Common myeloid progenitor, CD34-positive (primary cell): ENCODE measurements at regions not wholly inside any gene's neighbourhood (a gene's known extent, or its start where the extent isn't known, plus 50 kb on each side); places are given as distances from the start of the nearest gene placed in this dataset.

Experiments used
- CTCF ChIA-PET: fragments of 350-600 bp; sonication (Branson Sonifier 250); formaldehyde crosslinking; loops from one replicate; lab custom pipeline; 2021; ENCODE audit warnings: antibody characterized with exemption; lab: Charles Lee
- POLR2A ChIA-PET: fragments of 350-600 bp; sonication (Branson Sonifier 250); formaldehyde crosslinking; loops from one replicate; lab custom pipeline; 2021; ENCODE audit warnings: antibody characterized with exemption; lab: Charles Lee
- DNase-seq, 3 donors: peaks; one replicate each; pipeline versions ENCODE4 v3.0.0 to v3.0.0-alpha.2; 2013
- H3K27ac ChIP-seq, 2 experiments: 1 replicate in 1 of 2; 2 replicates in 1 of 2; pipeline ENCODE4 v1.7.0; 2013; ENCODE audit warnings: inconsistent platforms in 2 of 2, low read length in 2 of 2, mild to moderate bottlenecking in 2 of 2, low read depth in 1 of 2, moderate library complexity in 1 of 2; ENCODE audit not compliant: severe bottlenecking in 2 of 2, insufficient read depth in 1 of 2, poor library complexity in 1 of 2
- H3K27me3 ChIP-seq, 5 experiments: replicated peaks in 2 of 5; 1 replicate in 3 of 5; 2 replicates in 2 of 5; pipeline versions ENCODE4 v1.6.1 to v1.7.0; 2013; ENCODE audit warnings: low read length in 4 of 5, mild to moderate bottlenecking in 2 of 5, moderate library complexity in 2 of 5, inconsistent platforms in 1 of 5; ENCODE audit not compliant: insufficient read depth in 5 of 5, control insufficient read depth in 4 of 5
- H3K36me3 ChIP-seq, 4 experiments: 1 replicate in 2 of 4; 2 replicates in 2 of 4; pipeline versions ENCODE4 v1.6.1 to v1.7.0; 2013; ENCODE audit warnings: low read length in 3 of 4, control low read depth in 1 of 4, mild to moderate bottlenecking in 1 of 4; ENCODE audit not compliant: control insufficient read depth in 4 of 4, insufficient read depth in 4 of 4
- H3K4me1 ChIP-seq, 4 experiments: 1 replicate in 3 of 4; 2 replicates in 1 of 4; pipeline versions ENCODE4 v1.6.1 to v1.7.1; 2013; ENCODE audit warnings: low read length in 3 of 4, mild to moderate bottlenecking in 3 of 4, control low read depth in 1 of 4, inconsistent platforms in 1 of 4, moderate library complexity in 1 of 4; ENCODE audit not compliant: control insufficient read depth in 4 of 4, insufficient read depth in 4 of 4; ENCODE audit errors: control extremely low read depth in 1 of 4
- H3K4me3 ChIP-seq, 7 experiments: 1 replicate in 4 of 7; 2 replicates in 3 of 7; pipeline versions ENCODE4 v1.5.1 to v1.7.0; 2013; ENCODE audit warnings: mild to moderate bottlenecking in 7 of 7, low read length in 6 of 7, moderate library complexity in 6 of 7, inconsistent platforms in 2 of 7, low read depth in 2 of 7, control low read depth in 1 of 7; ENCODE audit not compliant: insufficient read depth in 4 of 7, control insufficient read depth in 1 of 7; ENCODE audit errors: extremely low read depth in 1 of 7
- H3K9me3 ChIP-seq, 5 experiments: 1 replicate in 4 of 5; 2 replicates in 1 of 5; pipeline versions ENCODE4 v1.6.1 to v1.7.1; 2013; ENCODE audit warnings: low read length in 4 of 5, mild to moderate bottlenecking in 2 of 5, inconsistent platforms in 1 of 5, low read depth in 1 of 5, moderate library complexity in 1 of 5; ENCODE audit not compliant: control insufficient read depth in 4 of 5, insufficient read depth in 2 of 5; ENCODE audit errors: control extremely low read depth in 1 of 5
- WGBS: methylation state at CpG from one replicate; pipeline ENCODE4 v1.1.5; 2013; ENCODE audit not compliant: insufficient coverage; 5-methylcytosine and 5-hydroxymethylcytosine counted together

GRCh38 chr22:49096476-49096875 lies 731.2 kb downstream of the BRD1 start:
- Histone ChIP-seq H3K36me3 (no peaks in the 10 kb centered on the region), H3K9me3 (no peaks in the 10 kb centered on the region), H3K27me3 (peaks cover 0 to 19% (median 9%) of the 10 kb centered on the region in 5 experiments), H3K4me1 (no peaks in the 10 kb centered on the region), H3K27ac (no peak overlapping the region), H3K4me3 (no peak overlapping the region)
- DNase-seq, result no peak
- ChIA-PET CTCF (no interaction called here), POLR2A (no interaction called here)
- WGBS, result 96% methylated on average over 9 of the region's 9 CpGs

- Histone ChIP-seq H3K4me3 (no peak overlapping the region), H3K27ac (no peak overlapping the region), H3K36me3 (no peaks in the 10 kb centered on the region), H3K27me3 (peaks cover 0 to 10% (median 5%) of the 10 kb centered on the region in 5 experiments), H3K4me1 (no peaks in the 10 kb centered on the region), H3K9me3 (no peaks in the 10 kb centered on the region)
- DNase-seq, result no peak
- ChIA-PET CTCF (no interaction called here), POLR2A (no interaction called here)
- WGBS, result 97% methylated on average over 13 of the region's 19 CpGs
These were observed 732.3 kb downstream of the BRD1 start for GRCh38 chr22:49095366-49095765.

- Histone ChIP-seq H3K9me3 (no peaks in the 10 kb centered on the region), H3K36me3 (no peaks in the 10 kb centered on the region), H3K27me3 (peaks cover 0 to 9% (median 5%) of the 10 kb centered on the region in 5 experiments), H3K4me1 (no peaks in the 10 kb centered on the region), H3K27ac (no peak overlapping the region), H3K4me3 (no peak overlapping the region)
- no peak for DNase-seq
- ChIA-PET CTCF (no interaction called here), POLR2A (no interaction called here)
- WGBS, result 95% methylated on average over 15 of the region's 18 CpGs
These were observed 732.8 kb downstream of the BRD1 start for GRCh38 chr22:49094858-49095257.

- Histone ChIP-seq H3K9me3 (no peaks in the 10 kb centered on the region), H3K4me1 (no peaks in the 10 kb centered on the region), H3K36me3 (no peaks in the 10 kb centered on the region), H3K27ac (no peak overlapping the region), H3K27me3 (peaks cover 0 to 5% (median 2%) of the 10 kb centered on the region in 5 experiments), H3K4me3 (no peak overlapping the region)
- peak; percentile 7 to 82 (median 66) for DNase-seq
- POLR2A ChIA-PET, result no interaction called here
- CTCF ChIA-PET, result no interaction called here
- no CpG with 5 or more reads among the region's 7 CpGs for WGBS
These were observed 733.5 kb downstream of the BRD1 start for GRCh38 chr22:49094151-49094550.

- Histone ChIP-seq H3K9me3 (no peaks in the 10 kb centered on the region), H3K36me3 (no peaks in the 10 kb centered on the region), H3K27ac (no peak overlapping the region), H3K27me3 (peaks cover 0 to 5% (median 0%) of the 10 kb centered on the region in 5 experiments), H3K4me1 (no peaks in the 10 kb centered on the region), H3K4me3 (no peak overlapping the region)
- 94% methylated on average over 18 of the region's 23 CpGs for WGBS
- POLR2A ChIA-PET, result no interaction called here
- CTCF ChIA-PET, result no interaction called here
- no peak for DNase-seq
These were observed 734.3 kb downstream of the BRD1 start for GRCh38 chr22:49093192-49093880.

GRCh38 chr22:49092716-49093115 lies 735.0 kb downstream of the BRD1 start:
- peaks cover 0 to 5% (median 0%) of the 10 kb centered on the region in 5 experiments for H3K27me3 ChIP-seq
- ChIA-PET POLR2A (no interaction called here), CTCF (no interaction called here)
- H3K4me1 ChIP-seq, result no peaks in the 10 kb centered on the region
- H3K27ac ChIP-seq, result no peak overlapping the region
- H3K4me3 ChIP-seq, result no peak overlapping the region
- WGBS, result 92% methylated on average over 15 of the region's 15 CpGs
- no peak for DNase-seq
- H3K36me3 ChIP-seq, result no peaks in the 10 kb centered on the region
- no peaks in the 10 kb centered on the region for H3K9me3 ChIP-seq

- Histone ChIP-seq H3K4me1 (no peaks in the 10 kb centered on the region), H3K36me3 (no peaks in the 10 kb centered on the region), H3K27me3 (peaks cover 0 to 8% (median 2%) of the 10 kb centered on the region in 5 experiments), H3K4me3 (no peak overlapping the region), H3K27ac (no peak overlapping the region), H3K9me3 (no peaks in the 10 kb centered on the region)
- ChIA-PET POLR2A (no interaction called here), CTCF (no interaction called here)
- 91% methylated on average over 10 of the region's 13 CpGs for WGBS
- no peak for DNase-seq
These were observed 735.6 kb downstream of the BRD1 start for GRCh38 chr22:49091917-49092545.
